Fibroblast of mammary gland (primary cell): ENCODE measurements at regions not wholly inside any gene's neighbourhood (a gene's known extent, or its start where the extent isn't known, plus 50 kb on each side); places are given as distances from the start of the nearest gene placed in this dataset.

Source experiments
- DNase-seq: peaks from one replicate; pipeline ENCODE4 v3.0.0-alpha.2; 2010; ENCODE audit warnings: low read depth
- H3K4me3 ChIP-seq: 2 replicates; pipeline ENCODE4 v1.5.1; 2011; ENCODE audit warnings: low read depth, mild to moderate bottlenecking, low read length, moderate library complexity; ENCODE audit not compliant: control insufficient read depth
- TF ChIP-seq, protein P1 (sequence below): conservative IDR thresholded peaks from 2 replicates; pipeline ENCODE4 v1.5.1; 2011; ENCODE audit warnings: low read depth, low read length, inconsistent platforms; ENCODE audit not compliant: control insufficient read depth, insufficient read depth

DNA sequence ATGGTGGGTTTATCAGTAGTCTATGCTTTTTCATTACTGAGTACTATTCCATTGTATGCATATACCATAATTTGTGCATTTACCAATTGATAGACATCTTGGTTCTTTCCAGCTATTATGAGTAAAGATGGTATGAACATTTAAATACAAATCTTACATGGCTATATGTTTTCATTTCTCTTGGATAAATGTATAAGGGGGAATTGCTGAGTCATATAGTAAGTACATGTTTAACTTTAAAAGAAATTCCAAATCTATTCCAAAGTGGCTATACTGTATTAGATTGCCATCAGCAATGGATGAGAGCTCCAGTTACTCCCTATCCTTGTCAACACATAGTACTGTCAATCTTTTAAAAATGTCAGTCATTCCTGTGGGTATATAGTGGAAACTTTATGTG lies 243.9 kb downstream of the CDCA7 start:
- H3K4me3 ChIP-seq: no peak overlapping the region
- no peak for DNase-seq
- TF ChIP-seq, protein P1, sequence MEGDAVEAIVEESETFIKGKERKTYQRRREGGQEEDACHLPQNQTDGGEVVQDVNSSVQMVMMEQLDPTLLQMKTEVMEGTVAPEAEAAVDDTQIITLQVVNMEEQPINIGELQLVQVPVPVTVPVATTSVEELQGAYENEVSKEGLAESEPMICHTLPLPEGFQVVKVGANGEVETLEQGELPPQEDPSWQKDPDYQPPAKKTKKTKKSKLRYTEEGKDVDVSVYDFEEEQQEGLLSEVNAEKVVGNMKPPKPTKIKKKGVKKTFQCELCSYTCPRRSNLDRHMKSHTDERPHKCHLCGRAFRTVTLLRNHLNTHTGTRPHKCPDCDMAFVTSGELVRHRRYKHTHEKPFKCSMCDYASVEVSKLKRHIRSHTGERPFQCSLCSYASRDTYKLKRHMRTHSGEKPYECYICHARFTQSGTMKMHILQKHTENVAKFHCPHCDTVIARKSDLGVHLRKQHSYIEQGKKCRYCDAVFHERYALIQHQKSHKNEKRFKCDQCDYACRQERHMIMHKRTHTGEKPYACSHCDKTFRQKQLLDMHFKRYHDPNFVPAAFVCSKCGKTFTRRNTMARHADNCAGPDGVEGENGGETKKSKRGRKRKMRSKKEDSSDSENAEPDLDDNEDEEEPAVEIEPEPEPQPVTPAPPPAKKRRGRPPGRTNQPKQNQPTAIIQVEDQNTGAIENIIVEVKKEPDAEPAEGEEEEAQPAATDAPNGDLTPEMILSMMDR: no peak

DNA sequence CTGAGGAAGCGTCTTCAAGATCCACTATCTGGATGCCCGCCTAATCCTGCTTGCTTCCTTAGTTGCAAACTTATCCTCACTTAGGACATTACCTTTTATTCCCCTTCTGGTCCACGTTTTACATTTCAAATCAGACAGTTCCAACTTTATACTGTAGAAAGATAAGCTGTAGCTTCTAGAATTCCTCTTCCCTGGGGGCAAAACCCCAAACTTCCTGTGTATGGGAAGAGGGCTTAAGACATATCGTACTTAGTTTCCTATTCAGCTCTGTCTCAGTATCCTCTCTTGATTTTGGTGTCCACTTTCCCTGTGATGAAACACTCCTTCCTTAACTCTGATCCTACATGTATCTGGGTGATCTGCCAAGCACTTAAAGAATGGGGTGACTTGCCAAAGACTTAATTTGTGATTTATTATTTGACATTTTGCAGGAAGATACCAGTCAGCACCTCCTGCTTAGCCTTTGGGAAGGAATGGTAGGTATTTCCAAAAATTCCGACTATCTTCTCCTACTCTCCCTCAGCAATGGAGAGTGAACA lies 245.2 kb downstream of the CDCA7 start:
- no peak overlapping the region for H3K4me3 ChIP-seq
- no peak for DNase-seq
- TF ChIP-seq, protein P1: no peak

DNA sequence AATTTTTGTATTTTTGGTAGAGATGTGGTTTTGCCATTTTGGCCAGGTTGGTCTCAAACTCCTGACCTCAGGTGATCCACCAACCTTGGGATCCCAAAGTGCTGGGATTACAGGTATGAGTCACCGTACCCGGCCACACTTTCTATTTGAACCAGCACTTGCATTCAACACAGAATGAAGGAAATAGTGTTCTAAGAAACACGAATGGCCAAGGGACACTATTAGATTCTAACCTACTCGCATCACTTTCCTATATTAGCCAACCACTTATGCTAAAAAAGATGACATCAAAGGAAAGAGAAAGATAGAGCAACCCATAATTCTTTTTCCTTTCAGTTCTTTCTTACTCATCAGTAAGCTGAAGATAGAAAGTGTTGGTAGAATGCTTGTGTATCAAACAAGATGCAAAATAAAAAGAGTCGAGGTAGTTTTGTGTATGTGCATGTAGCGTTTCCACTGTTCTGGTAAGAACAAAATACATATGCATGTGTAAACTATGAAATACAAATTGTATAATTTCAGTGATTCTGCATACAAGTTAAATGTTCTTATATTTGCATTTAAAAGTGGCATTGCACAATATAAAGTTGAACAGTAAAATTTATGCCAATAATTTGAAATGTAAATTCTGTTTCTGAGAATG lies 247.6 kb downstream of the CDCA7 start:
- H3K4me3 ChIP-seq: no peak overlapping the region
- TF ChIP-seq, protein P1: no peak
- no peak for DNase-seq

DNA sequence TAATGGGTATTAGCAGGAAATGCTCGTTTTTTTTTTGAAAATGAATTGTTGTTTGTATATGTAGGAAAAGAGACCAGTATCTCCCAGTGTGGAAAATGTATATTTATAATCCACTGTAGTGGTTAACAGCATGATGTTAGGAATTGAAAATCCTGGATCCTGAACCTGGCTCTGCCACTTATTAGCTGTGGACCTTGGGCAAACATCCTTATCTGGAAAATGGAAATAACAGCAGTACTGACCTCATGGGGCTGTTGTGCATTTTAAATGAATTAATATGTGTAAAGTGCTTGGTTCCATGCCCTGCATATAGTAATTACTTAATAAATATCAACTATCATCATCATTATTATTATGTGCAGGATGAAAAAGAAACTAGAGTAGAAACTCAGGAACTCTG lies 251.3 kb downstream of the CDCA7 start:
- H3K4me3 ChIP-seq: no peak overlapping the region
- TF ChIP-seq, protein P1: no peak
- DNase-seq: no peak

DNA sequence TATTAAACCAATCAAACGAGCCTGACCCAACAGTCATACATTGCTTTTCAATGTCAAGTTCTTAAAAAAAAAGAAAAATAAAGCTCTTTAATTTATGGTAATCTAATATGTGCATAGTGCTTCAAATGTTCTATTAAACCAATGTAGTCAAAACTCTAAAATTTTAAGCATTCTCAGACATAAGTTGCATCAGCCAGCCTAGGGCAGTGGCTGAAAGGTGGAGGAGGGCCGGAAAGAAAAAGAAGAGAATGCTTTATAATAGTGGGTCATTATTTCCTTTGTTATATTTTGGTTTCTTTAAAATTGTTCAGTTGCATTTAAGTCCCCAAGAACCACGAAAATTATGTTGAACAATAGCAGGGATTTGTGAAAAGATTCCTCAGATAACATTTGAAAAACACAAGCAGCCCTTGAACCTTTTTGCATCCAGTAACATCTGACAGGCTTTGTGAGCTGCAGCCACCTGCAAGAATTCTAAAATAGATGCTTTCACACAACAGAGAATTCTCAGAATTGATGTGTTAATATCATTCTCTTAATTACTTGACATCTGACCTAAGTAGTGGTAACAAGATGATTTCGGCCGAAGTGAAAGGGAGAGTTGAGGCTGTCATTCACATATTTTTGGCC lies 252.1 kb downstream of the CDCA7 start:
- no peak for DNase-seq
- no peak overlapping the region for H3K4me3 ChIP-seq
- TF ChIP-seq, protein P1: no peak

DNA sequence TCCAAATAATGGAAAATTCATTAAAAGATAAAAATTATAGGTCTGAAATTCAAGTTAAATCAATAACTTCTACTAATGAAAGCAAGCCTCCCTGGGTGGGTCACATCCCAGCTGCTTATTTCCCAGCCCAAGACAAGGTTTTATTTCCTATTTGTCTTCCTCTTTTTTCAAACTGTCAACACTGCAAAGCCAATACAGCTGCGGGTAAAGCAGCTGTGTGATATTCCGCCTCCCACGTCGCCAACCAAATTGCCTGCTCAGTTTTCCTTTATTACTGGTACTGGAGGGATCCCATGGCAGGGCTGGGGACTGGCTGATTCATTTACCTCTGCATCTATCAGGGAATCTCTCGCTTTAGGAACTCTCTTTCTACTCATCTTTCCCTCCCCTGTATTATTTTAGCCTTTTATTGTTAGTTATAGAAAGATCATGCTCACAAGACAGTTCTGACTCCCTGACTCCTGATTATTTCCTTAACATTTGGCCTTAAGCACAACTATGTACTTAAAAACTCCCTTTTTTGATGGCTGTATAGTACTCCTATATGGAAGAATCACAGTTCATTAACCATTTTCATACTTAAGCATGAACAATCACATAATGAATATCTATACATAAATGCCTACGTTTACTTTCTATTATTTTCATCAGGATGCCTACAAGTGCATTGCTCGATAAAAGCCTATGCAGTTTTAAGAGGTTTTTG lies 253.1 kb downstream of the CDCA7 start:
- DNase-seq: peak; percentile 7
- no peak overlapping the region for H3K4me3 ChIP-seq
- TF ChIP-seq, protein P1: no peak
